ENCODE measurements at regions not wholly inside any gene's neighbourhood (a gene's known extent, or its start where the extent isn't known, plus 50 kb on each side); places are given as distances from the start of the nearest gene placed in this dataset.
"Not testable (repeated sequence)": the region's sequence is repeated elsewhere in the genome, so short reads cannot be mapped to it uniquely, and the experiment has no call there.

GRCh38 chr14:19303844-19304243 lies 130.3 kb downstream of the POTEG start:
- H3K4me3 Mint-ChIP-seq; H3K36me3 Mint-ChIP-seq (ENCODE audit: low read depth); H3K27me3 Mint-ChIP-seq; H3K4me1 Mint-ChIP-seq; H3K9me3 Mint-ChIP-seq; DNase-seq; intact Hi-C loops (cut with micrococcal nuclease); H3K27ac Mint-ChIP-seq: not testable (repeated sequence)

GRCh38 chr14:19304442-19304841 lies 129.7 kb downstream of the POTEG start:
- H3K36me3 Mint-ChIP-seq (ENCODE audit: low read depth); H3K27ac Mint-ChIP-seq; intact Hi-C loops (cut with micrococcal nuclease); H3K4me1 Mint-ChIP-seq; H3K27me3 Mint-ChIP-seq; H3K9me3 Mint-ChIP-seq; H3K4me3 Mint-ChIP-seq; DNase-seq: not testable (repeated sequence)

GRCh38 chr14:19304918-19305317 lies 129.2 kb downstream of the POTEG start:
- H3K9me3 Mint-ChIP-seq; H3K36me3 Mint-ChIP-seq (ENCODE audit: low read depth); intact Hi-C loops (cut with micrococcal nuclease); H3K27ac Mint-ChIP-seq; H3K27me3 Mint-ChIP-seq; DNase-seq; H3K4me1 Mint-ChIP-seq; H3K4me3 Mint-ChIP-seq: not testable (repeated sequence)

- H3K27ac Mint-ChIP-seq; H3K4me1 Mint-ChIP-seq; DNase-seq; H3K9me3 Mint-ChIP-seq; H3K27me3 Mint-ChIP-seq; H3K36me3 Mint-ChIP-seq (ENCODE audit: low read depth); intact Hi-C loops (cut with micrococcal nuclease); H3K4me3 Mint-ChIP-seq: not testable (repeated sequence)
These were observed 128.4 kb downstream of the POTEG start for GRCh38 chr14:19305776-19306175.

GRCh38 chr14:19306405-19306804 lies 127.7 kb downstream of the POTEG start:
- H3K4me1 Mint-ChIP-seq; DNase-seq; intact Hi-C loops (cut with micrococcal nuclease): not testable (repeated sequence)

GRCh38 chr14:19311023-19311422 lies 123.1 kb downstream of the POTEG start:
- H3K27me3 Mint-ChIP-seq; H3K4me3 Mint-ChIP-seq; DNase-seq; H3K4me1 Mint-ChIP-seq; H3K27ac Mint-ChIP-seq; H3K9me3 Mint-ChIP-seq; H3K36me3 Mint-ChIP-seq (ENCODE audit: low read depth); intact Hi-C loops (cut with micrococcal nuclease): not testable (repeated sequence)

More at GRCh38 chr14:19306405-19306804, 127.7 kb downstream of the POTEG start:
- H3K27ac Mint-ChIP-seq; H3K9me3 Mint-ChIP-seq; H3K27me3 Mint-ChIP-seq; H3K36me3 Mint-ChIP-seq (ENCODE audit: low read depth); H3K4me3 Mint-ChIP-seq: not testable (repeated sequence)

GRCh38 chr14:19330678-19331077 lies 103.5 kb downstream of the POTEG start:
- H3K36me3 Mint-ChIP-seq (ENCODE audit: low read depth); H3K27ac Mint-ChIP-seq; H3K27me3 Mint-ChIP-seq; H3K4me3 Mint-ChIP-seq; intact Hi-C loops (cut with micrococcal nuclease); DNase-seq; H3K4me1 Mint-ChIP-seq; H3K9me3 Mint-ChIP-seq: not testable (repeated sequence)

- intact Hi-C loops (cut with micrococcal nuclease); H3K27ac Mint-ChIP-seq; H3K27me3 Mint-ChIP-seq; H3K4me1 Mint-ChIP-seq; DNase-seq; H3K9me3 Mint-ChIP-seq; H3K36me3 Mint-ChIP-seq (ENCODE audit: low read depth); H3K4me3 Mint-ChIP-seq: not testable (repeated sequence)
These were observed 96.7 kb downstream of the POTEG start for GRCh38 chr14:19337232-19338059.

- H3K4me3 Mint-ChIP-seq; H3K27me3 Mint-ChIP-seq; DNase-seq; intact Hi-C loops (cut with micrococcal nuclease); H3K4me1 Mint-ChIP-seq; H3K36me3 Mint-ChIP-seq (ENCODE audit: low read depth); H3K27ac Mint-ChIP-seq; H3K9me3 Mint-ChIP-seq: not testable (repeated sequence)
These were observed 96.1 kb downstream of the POTEG start for GRCh38 chr14:19338060-19338372.

- H3K4me1 Mint-ChIP-seq; H3K27ac Mint-ChIP-seq; H3K9me3 Mint-ChIP-seq; H3K27me3 Mint-ChIP-seq; H3K36me3 Mint-ChIP-seq (ENCODE audit: low read depth); H3K4me3 Mint-ChIP-seq; intact Hi-C loops (cut with micrococcal nuclease): not testable (repeated sequence)
- peak; percentile 29 for DNase-seq
These were observed 93.2 kb downstream of the POTEG start for GRCh38 chr14:19340976-19341375.

GRCh38 chr14:19341627-19342026 lies 92.5 kb downstream of the POTEG start:
- DNase-seq; intact Hi-C loops (cut with micrococcal nuclease); H3K4me1 Mint-ChIP-seq; H3K9me3 Mint-ChIP-seq; H3K27ac Mint-ChIP-seq; H3K36me3 Mint-ChIP-seq (ENCODE audit: low read depth); H3K27me3 Mint-ChIP-seq; H3K4me3 Mint-ChIP-seq: not testable (repeated sequence)

- H3K9me3 Mint-ChIP-seq; H3K27ac Mint-ChIP-seq; DNase-seq; H3K4me3 Mint-ChIP-seq; H3K27me3 Mint-ChIP-seq; H3K36me3 Mint-ChIP-seq (ENCODE audit: low read depth); H3K4me1 Mint-ChIP-seq; intact Hi-C loops (cut with micrococcal nuclease): not testable (repeated sequence)
These were observed 89.9 kb downstream of the POTEG start for GRCh38 chr14:19344261-19344660.

- H3K9me3 Mint-ChIP-seq; H3K4me1 Mint-ChIP-seq; H3K27ac Mint-ChIP-seq; H3K36me3 Mint-ChIP-seq (ENCODE audit: low read depth); intact Hi-C loops (cut with micrococcal nuclease); H3K27me3 Mint-ChIP-seq; H3K4me3 Mint-ChIP-seq; DNase-seq: not testable (repeated sequence)
These were observed 89.5 kb downstream of the POTEG start for GRCh38 chr14:19344689-19345088.

- intact Hi-C loops (cut with micrococcal nuclease); DNase-seq; H3K27ac Mint-ChIP-seq; H3K4me1 Mint-ChIP-seq; H3K36me3 Mint-ChIP-seq (ENCODE audit: low read depth); H3K27me3 Mint-ChIP-seq; H3K9me3 Mint-ChIP-seq; H3K4me3 Mint-ChIP-seq: not testable (repeated sequence)
These were observed 88.7 kb downstream of the POTEG start for GRCh38 chr14:19345298-19345911.

GRCh38 chr14:19346074-19346480 lies 88.1 kb downstream of the POTEG start:
- H3K36me3 Mint-ChIP-seq (ENCODE audit: low read depth); H3K9me3 Mint-ChIP-seq; H3K4me3 Mint-ChIP-seq; H3K27ac Mint-ChIP-seq; intact Hi-C loops (cut with micrococcal nuclease); H3K4me1 Mint-ChIP-seq; DNase-seq; H3K27me3 Mint-ChIP-seq: not testable (repeated sequence)
